NCI-H146 treated with DMSO at 0.1 percent for 48 hours (cell line): ENCODE measurements at regions not wholly inside any gene's neighbourhood (a gene's known extent, or its start where the extent isn't known, plus 50 kb on each side); places are given as distances from the start of the nearest gene placed in this dataset.
A peak's percentile ranks its signal among the peaks of the same experiment; 100 is the strongest.

Experiments used
- DNase-seq: peaks from one replicate; lab custom pipeline; 2025; ENCODE audit not compliant: unreplicated experiment; lab: John Stamatoyannopoulos, UW

GRCh38 chr17:71360301-71360700, 760.5 kb upstream of the SOX9 start:
- DNase-seq, result no peak

- DNase-seq, result no peak
Measured at GRCh38 chr17:71361656-71362450, 759.0 kb upstream of the SOX9 start.

- DNase-seq, result no peak
Measured at GRCh38 chr17:71363661-71364060, 757.2 kb upstream of the SOX9 start.

- DNase-seq, result no peak
Measured at GRCh38 chr17:71371809-71372208, 749.0 kb upstream of the SOX9 start.

- DNase-seq, result no peak
Measured at GRCh38 chr17:71375948-71376347, 744.9 kb upstream of the SOX9 start.

- no peak for DNase-seq
Measured at GRCh38 chr17:71376933-71377332, 743.9 kb upstream of the SOX9 start.

- DNase-seq, result no peak
Measured at GRCh38 chr17:71378036-71378435, 742.8 kb upstream of the SOX9 start.

GRCh38 chr17:71378741-71379140, 742.1 kb upstream of the SOX9 start:
- no peak for DNase-seq

GRCh38 chr17:71379512-71379911, 741.3 kb upstream of the SOX9 start:
- no peak for DNase-seq

GRCh38 chr17:71380535-71380934, 740.3 kb upstream of the SOX9 start:
- DNase-seq, result no peak

GRCh38 chr17:71380936-71381335, 739.9 kb upstream of the SOX9 start:
- DNase-seq, result no peak

- DNase-seq, result no peak
Measured at GRCh38 chr17:71383091-71383490, 737.7 kb upstream of the SOX9 start.

- no peak for DNase-seq
Measured at GRCh38 chr17:71387456-71387855, 733.4 kb upstream of the SOX9 start.

GRCh38 chr17:71392715-71393567, 727.9 kb upstream of the SOX9 start:
- no peak for DNase-seq

GRCh38 chr17:71395901-71396300, 724.9 kb upstream of the SOX9 start:
- no peak for DNase-seq

GRCh38 chr17:71396711-71397110, 724.1 kb upstream of the SOX9 start:
- no peak for DNase-seq

- DNase-seq, result no peak
Measured at GRCh38 chr17:71398025-71398424, 722.8 kb upstream of the SOX9 start.

GRCh38 chr17:71398800-71399219, 722.0 kb upstream of the SOX9 start:
- DNase-seq, result no peak

GRCh38 chr17:71399221-71399620, 721.6 kb upstream of the SOX9 start:
- DNase-seq, result no peak

- no peak for DNase-seq
Measured at GRCh38 chr17:71399649-71400048, 721.2 kb upstream of the SOX9 start.

GRCh38 chr17:71402007-71402406, 718.8 kb upstream of the SOX9 start:
- DNase-seq, result no peak

GRCh38 chr17:71402661-71403141, 718.1 kb upstream of the SOX9 start:
- DNase-seq, result peak; percentile 80
